ENCODE measurements at regions not wholly inside any gene's neighbourhood (a gene's known extent, or its start where the extent isn't known, plus 50 kb on each side); places are given as distances from the start of the nearest gene placed in this dataset.

GRCh38 chr2:13923823-13924222, 708.7 kb upstream of the LRATD1 start:
- DNase-seq (ENCODE audit: low spot score) = no peak
- TF ChIP-seq, protein P1, sequence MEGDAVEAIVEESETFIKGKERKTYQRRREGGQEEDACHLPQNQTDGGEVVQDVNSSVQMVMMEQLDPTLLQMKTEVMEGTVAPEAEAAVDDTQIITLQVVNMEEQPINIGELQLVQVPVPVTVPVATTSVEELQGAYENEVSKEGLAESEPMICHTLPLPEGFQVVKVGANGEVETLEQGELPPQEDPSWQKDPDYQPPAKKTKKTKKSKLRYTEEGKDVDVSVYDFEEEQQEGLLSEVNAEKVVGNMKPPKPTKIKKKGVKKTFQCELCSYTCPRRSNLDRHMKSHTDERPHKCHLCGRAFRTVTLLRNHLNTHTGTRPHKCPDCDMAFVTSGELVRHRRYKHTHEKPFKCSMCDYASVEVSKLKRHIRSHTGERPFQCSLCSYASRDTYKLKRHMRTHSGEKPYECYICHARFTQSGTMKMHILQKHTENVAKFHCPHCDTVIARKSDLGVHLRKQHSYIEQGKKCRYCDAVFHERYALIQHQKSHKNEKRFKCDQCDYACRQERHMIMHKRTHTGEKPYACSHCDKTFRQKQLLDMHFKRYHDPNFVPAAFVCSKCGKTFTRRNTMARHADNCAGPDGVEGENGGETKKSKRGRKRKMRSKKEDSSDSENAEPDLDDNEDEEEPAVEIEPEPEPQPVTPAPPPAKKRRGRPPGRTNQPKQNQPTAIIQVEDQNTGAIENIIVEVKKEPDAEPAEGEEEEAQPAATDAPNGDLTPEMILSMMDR (IDR thresholded peaks at IDR 0.05) = no peak
- Histone ChIP-seq H3K4me3 (no peak overlapping the region), H3K27ac (no peak overlapping the region)

DNA sequence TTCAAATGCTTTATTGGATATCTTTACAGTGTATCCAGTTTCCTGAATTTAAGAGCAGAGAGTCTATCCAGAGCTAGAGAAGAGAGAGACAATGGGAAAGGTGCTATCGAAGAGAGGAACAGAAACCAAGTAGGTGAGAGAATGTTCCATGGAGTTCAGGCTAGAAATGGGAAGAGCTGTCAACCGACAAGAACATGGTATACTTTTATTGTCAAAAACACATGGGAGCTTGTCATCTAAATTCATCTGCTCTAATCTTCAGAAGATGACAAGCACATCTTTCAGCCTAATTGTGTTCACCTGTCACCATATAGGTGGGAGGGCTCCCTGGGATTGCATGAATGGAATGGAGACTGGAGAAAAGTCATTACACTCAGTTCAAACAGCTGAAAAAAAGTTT, 690.4 kb upstream of the LRATD1 start:
- Histone ChIP-seq H3K27ac (no peak overlapping the region), H3K4me3 (no peak overlapping the region)
- TF ChIP-seq, protein P1 (IDR thresholded peaks at IDR 0.05) = no peak
- DNase-seq (ENCODE audit: low spot score) = no peak

- TF ChIP-seq, protein P1 (IDR thresholded peaks at IDR 0.05) = no peak
- no peak overlapping the region for H3K4me3 ChIP-seq
- DNase-seq (ENCODE audit: low spot score) = no peak
- no peak overlapping the region for H3K27ac ChIP-seq
These were observed 681.8 kb upstream of the LRATD1 start for GRCh38 chr2:13950761-13951160.

DNA sequence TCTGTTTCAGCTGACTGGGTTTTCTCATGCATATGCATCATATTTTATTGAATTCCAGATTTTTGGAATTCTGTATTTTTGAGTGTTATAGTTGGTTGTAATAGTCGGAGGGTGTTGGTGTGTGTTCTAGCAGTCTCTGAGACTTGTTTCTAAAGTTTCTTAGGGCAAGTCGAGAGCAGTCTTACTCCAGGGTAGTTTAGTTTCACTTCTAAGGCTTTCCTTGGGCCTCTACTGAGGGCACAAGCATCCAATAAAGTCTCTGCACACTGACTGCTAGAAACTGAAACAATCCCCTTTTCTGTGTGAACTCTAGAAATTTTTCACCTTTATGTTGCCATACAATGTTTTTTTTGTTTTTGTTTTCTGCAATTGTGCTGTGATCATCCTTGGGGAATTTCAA, 663.7 kb upstream of the LRATD1 start:
- no peak overlapping the region for H3K27ac ChIP-seq
- TF ChIP-seq, protein P1 (IDR thresholded peaks at IDR 0.05) = no peak

DNA sequence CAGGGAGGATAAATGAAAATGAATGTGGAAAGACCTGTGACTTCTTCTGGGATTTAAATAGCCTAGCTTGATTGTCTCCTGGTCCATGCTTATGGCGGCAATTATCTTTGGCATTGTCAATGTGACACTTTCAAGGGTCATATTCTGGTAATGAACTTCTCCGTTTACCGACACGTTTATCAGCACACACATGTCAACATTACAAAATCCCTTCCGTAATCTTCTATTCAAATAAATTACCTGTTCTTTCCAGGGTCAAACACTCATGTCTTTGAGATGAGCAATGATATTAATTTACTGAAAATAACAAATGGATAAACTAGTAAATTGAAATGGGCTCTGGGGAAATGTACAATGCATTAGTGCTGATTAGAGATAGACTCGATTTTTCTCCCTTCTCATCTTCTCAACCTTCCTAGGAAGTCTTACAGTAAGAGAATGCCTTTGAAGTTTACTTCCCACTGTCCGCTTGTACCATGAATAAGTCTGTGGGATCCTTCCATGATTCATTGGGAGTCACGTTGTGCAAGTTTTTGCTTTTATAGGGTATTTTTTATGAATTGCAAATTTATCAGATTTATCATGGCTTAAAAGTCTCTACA, 646.3 kb upstream of the LRATD1 start:
- DNase-seq (ENCODE audit: low spot score) = no peak
- TF ChIP-seq, protein P1 (IDR thresholded peaks at IDR 0.05) = no peak

More for the DNA sequence above, 663.7 kb upstream of the LRATD1 start:
- no peak overlapping the region for H3K4me3 ChIP-seq
- no peak for DNase-seq (ENCODE audit: low spot score)

DNA sequence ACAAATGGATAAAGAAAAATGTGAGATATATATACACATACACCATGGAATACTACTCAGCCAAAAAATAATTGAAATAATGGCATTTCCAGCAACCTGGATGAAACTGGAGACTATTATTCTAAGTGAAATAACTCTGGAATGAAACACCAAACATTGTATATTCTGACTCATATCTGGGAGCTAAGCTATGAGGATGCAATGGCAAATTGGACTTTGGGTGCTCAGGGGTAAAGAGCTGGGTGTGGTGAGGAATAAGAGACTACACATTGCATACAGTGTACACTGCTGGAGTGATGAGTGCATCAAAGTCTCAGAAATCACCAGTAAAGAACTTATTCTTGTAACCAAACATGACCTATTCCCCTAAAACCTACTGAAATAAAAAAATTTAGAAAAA, 636.0 kb upstream of the LRATD1 start:
- H3K27ac ChIP-seq = no peak overlapping the region
- TF ChIP-seq, protein P1 (IDR thresholded peaks at IDR 0.05) = no peak
- no peak overlapping the region for H3K4me3 ChIP-seq
- DNase-seq (ENCODE audit: low spot score) = no peak

More for the DNA sequence above, 646.3 kb upstream of the LRATD1 start:
- no peak overlapping the region for H3K4me3 ChIP-seq
- no peak overlapping the region for H3K27ac ChIP-seq

- DNase-seq (ENCODE audit: low spot score) = no peak
- H3K4me3 ChIP-seq = no peak overlapping the region
- no peak overlapping the region for H3K27ac ChIP-seq
- TF ChIP-seq, protein P1 (IDR thresholded peaks at IDR 0.05) = no peak
These were observed 621.3 kb upstream of the LRATD1 start for GRCh38 chr2:14011190-14011589.

All from coronary artery (tissue), 2 donors.